WTC11 (cell line): ENCODE measurements at regions not wholly inside any gene's neighbourhood (a gene's known extent, or its start where the extent isn't known, plus 50 kb on each side); places are given as distances from the start of the nearest gene placed in this dataset.
"Not testable (repeated sequence)": the region's sequence is repeated elsewhere in the genome, so short reads cannot be mapped to it uniquely, and the experiment has no call there.

Experiments
- CREB1 ChIP-seq: sonication (generic); formaldehyde crosslinking; IDR thresholded peaks from 2 replicates; pipeline ENCODE4 v1.8.0; 2023; ENCODE audit warnings: mild to moderate bottlenecking, missing genetic modification reagents
- CTCF ChIP-seq: fragments of 200-600 bp; IDR thresholded peaks from 2 replicates; pipeline ENCODE4 v1.8.0; 2022; ENCODE audit warnings: antibody characterized with exemption
- PRDM15 ChIP-seq: sonication (generic); formaldehyde crosslinking; IDR thresholded peaks from 2 replicates; pipeline ENCODE4 v1.8.0; 2022; ENCODE audit warnings: missing genetic modification reagents

- TF ChIP-seq CTCF; PRDM15 (CRISPR knock-in tag); CREB1 (CRISPR knock-in tag): not testable (repeated sequence)
Measured at GRCh38 chr11:23883426-23884048, 613.3 kb upstream of the LUZP2 start.
